Skeletal muscle satellite cell (primary cell): ENCODE measurements at regions not wholly inside any gene's neighbourhood (a gene's known extent, or its start where the extent isn't known, plus 50 kb on each side); places are given as distances from the start of the nearest gene placed in this dataset.

Experiments used
- H3K27me3 ChIP-seq: 2 replicates; pipeline ENCODE4 v1.7.0; 2013; ENCODE audit warnings: low read length; ENCODE audit not compliant: control insufficient read depth, insufficient read depth
- H3K36me3 ChIP-seq: 2 replicates; pipeline ENCODE4 v1.7.0; 2013; ENCODE audit warnings: mild to moderate bottlenecking, control low read depth, low read length; ENCODE audit not compliant: insufficient read depth
- H3K4me1 ChIP-seq: 2 replicates; pipeline ENCODE4 v1.7.0; 2013; ENCODE audit warnings: low read length; ENCODE audit not compliant: control insufficient read depth, insufficient read depth
- H3K4me2 ChIP-seq: 2 replicates; pipeline ENCODE4 v1.7.0; 2013; ENCODE audit warnings: mild to moderate bottlenecking, low read length
- H3K4me3 ChIP-seq: 2 replicates; pipeline ENCODE4 v1.7.0; 2013; ENCODE audit warnings: low read length
- H3K9ac ChIP-seq: 2 replicates; pipeline ENCODE4 v1.7.0; 2013; ENCODE audit warnings: mild to moderate bottlenecking, low read depth, low read length, moderate library complexity
- H3K9me3 ChIP-seq: replicated peaks from 2 replicates; pipeline ENCODE4 v1.7.0; 2013; ENCODE audit warnings: mild to moderate bottlenecking, control low read depth, low read length

DNA sequence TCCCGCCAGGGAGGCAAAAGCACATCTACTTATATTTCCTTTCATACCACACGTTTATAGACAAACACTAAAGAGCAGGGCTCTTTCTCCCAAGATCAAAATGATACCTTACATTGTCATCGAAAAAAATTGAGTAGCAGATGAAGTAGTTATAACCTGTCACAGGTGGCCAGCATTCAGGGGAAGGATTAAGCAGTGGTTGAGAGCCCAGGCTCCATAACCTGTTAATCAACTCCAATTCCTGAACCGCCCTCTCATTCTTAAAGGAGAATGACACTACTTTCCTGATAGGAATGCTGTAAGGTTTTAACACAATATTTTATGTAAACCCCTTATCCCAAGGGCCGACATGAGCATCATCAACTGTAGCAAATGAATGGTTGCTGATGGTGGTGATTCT, 268.9 kb upstream of the KCNIP4 start:
- Histone ChIP-seq H3K9me3 (no peaks in the 10 kb centered on the region), H3K4me3 (no peak overlapping the region), H3K4me1 (no peaks in the 10 kb centered on the region), H3K27me3 (peaks cover 30% of the 10 kb centered on the region), H3K9ac (no peak overlapping the region), H3K36me3 (no peaks in the 10 kb centered on the region), H3K4me2 (no peak overlapping the region)

DNA sequence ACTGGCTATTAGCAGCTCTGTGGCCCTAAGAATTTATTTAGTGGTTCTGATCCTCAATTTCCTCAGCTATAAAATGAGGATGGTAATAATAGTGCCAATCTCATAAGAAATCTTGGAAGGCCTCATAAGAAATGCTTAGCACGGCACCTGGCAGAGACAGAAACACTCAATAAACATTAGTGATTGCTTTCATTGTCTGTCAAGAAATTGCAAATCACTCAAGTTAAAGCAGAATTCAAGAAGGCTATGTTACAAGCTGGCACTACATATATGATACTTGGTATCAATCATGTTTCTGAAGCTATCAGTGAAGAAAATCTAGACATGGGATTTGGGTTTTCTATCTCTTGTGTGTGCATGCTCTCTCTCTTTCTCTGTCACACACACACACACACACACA, 267.7 kb upstream of the KCNIP4 start:
- Histone ChIP-seq H3K4me3 (no peak overlapping the region), H3K27me3 (peaks cover 32% of the 10 kb centered on the region), H3K9me3 (no peaks in the 10 kb centered on the region), H3K36me3 (no peaks in the 10 kb centered on the region), H3K4me1 (no peaks in the 10 kb centered on the region), H3K4me2 (no peak overlapping the region), H3K9ac (no peak overlapping the region)

DNA sequence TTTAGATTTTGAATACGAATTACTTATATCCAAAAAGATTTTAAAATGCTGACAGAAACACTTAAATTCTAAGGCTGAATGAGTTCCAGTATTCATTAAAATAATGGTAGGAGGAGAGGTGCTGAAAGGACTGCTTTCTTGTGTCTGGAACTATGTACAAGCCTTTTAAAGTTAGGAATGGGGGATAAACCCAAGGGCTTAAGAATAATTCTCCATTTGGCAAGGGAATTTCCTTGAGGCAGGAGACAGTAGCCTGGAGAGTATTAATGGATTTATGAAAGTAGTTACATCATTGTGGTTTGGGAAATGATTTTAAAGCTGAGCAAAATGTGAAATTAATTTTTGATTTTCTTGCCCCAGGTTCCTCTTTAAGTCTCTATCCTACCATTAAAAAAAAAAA, 266.5 kb upstream of the KCNIP4 start:
- no peaks in the 10 kb centered on the region for H3K9me3 ChIP-seq
- no peak overlapping the region for H3K9ac ChIP-seq
- H3K36me3 ChIP-seq, result no peaks in the 10 kb centered on the region
- no peaks in the 10 kb centered on the region for H3K4me1 ChIP-seq
- no peak overlapping the region for H3K4me2 ChIP-seq
- peaks cover 32% of the 10 kb centered on the region for H3K27me3 ChIP-seq
- no peak overlapping the region for H3K4me3 ChIP-seq

DNA sequence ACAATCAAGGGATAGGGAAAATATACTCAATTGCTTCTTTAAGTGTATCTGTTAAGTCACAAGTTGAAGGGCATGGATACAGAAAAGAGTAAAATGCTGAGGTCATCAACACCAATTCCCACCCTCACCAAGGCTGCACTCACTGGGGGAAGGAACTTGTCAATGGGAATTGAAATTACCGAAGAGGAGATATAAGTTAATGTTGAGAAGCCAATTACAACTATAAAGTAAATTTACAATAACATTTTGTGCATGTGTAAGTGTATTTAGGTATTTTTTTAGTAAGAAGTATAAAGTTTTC, 255.1 kb upstream of the KCNIP4 start:
- Histone ChIP-seq H3K4me1 (no peaks in the 10 kb centered on the region), H3K27me3 (peaks cover 13% of the 10 kb centered on the region), H3K4me2 (no peak overlapping the region), H3K4me3 (no peak overlapping the region), H3K36me3 (no peaks in the 10 kb centered on the region), H3K9me3 (no peaks in the 10 kb centered on the region), H3K9ac (no peak overlapping the region)

DNA sequence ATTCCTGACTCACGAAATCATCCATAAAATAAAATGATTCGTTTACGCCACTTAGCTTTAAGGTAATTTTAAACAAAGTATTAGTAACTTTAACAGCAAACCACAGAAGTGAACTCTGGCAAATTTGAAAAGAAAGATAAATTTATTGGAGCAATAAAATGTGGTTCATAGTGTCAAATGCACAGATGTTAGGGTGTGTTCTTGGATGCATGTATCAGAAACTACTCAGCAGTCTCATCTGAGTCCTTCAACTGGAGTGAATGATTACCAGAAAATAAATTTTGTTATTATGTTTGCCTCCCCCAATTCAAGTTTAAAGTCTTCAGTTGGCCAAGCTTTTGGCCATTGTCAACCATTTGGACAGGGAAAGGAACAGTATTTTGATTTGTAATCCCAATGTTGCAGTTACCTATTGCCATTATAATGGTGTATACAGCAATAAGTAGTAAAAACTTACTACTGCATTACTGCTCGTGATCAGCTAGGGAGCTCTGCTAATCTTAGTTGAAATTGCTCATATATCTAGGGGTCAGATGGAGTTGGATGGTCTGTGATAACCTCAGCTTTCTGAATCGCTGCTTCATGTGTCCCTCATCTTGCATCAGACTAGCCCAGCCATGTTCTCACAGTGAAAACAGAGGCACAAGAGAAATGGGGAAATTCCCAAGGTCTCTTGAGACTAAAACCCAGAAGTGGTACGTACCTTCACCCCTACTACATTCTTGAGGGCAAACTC, 254.6 kb upstream of the KCNIP4 start:
- Histone ChIP-seq H3K4me1 (no peaks in the 10 kb centered on the region), H3K4me3 (no peak overlapping the region), H3K9ac (no peak overlapping the region), H3K4me2 (no peak overlapping the region), H3K36me3 (no peaks in the 10 kb centered on the region), H3K27me3 (peaks cover 13% of the 10 kb centered on the region), H3K9me3 (no peaks in the 10 kb centered on the region)

DNA sequence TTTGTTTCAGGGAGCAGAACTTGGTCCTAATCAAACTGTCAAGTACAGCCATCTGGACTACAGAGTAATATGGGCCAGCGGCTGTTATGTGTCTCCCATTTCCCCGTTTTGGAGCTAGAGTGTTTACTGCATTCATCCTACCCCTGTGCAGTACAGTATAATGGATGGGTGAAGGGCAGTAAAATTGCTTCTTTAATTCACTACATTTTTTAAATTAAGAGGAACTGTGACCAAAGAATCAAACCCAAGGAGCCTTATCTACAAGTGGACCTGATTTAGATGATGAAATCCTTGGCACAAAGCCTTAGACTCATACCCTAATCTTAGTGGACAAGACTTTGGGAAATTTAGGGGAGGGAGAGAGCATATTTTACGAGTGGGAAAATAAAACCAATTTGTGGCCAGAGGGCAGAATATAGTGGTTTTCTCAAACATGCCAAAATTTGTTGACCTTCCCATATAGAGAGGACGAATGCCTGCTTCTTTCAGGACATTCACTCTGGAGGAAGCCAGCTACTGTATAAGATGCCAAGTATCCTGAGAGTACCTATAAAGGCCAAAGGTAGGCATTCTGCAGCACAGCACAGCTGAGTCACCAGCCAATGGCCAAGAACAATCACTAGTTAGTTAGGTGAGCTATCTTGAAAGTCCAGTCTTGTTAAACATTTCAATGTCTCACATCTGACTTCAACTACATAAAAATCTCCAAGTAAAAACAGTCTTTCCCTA, 253.8 kb upstream of the KCNIP4 start:
- Histone ChIP-seq H3K9ac (no peak overlapping the region), H3K4me2 (no peak overlapping the region), H3K9me3 (no peaks in the 10 kb centered on the region), H3K4me3 (no peak overlapping the region), H3K4me1 (no peaks in the 10 kb centered on the region), H3K36me3 (no peaks in the 10 kb centered on the region), H3K27me3 (peaks cover 13% of the 10 kb centered on the region)

DNA sequence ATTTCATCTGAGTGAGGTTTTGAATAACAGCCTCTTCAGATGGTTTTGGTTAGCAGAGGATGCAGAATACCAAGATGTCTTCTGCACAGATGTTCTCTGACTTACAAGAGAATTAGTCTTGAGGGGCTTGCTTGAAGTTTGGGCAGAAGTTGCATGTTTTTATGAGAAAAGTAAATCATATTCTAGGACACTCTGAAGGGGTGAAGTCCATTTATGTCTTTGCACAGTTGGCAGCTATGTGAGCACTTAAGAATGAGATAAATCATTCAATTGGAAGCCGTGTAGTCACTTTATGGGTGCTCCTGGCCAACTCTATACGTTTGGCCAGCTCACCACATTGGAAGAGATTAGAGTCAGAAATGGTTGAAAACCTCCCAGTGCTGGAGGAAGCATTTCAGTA, 252.7 kb upstream of the KCNIP4 start:
- Histone ChIP-seq H3K9me3 (no peaks in the 10 kb centered on the region), H3K4me1 (no peaks in the 10 kb centered on the region), H3K4me3 (no peak overlapping the region), H3K4me2 (no peak overlapping the region), H3K36me3 (no peaks in the 10 kb centered on the region), H3K27me3 (peaks cover 13% of the 10 kb centered on the region), H3K9ac (no peak overlapping the region)

DNA sequence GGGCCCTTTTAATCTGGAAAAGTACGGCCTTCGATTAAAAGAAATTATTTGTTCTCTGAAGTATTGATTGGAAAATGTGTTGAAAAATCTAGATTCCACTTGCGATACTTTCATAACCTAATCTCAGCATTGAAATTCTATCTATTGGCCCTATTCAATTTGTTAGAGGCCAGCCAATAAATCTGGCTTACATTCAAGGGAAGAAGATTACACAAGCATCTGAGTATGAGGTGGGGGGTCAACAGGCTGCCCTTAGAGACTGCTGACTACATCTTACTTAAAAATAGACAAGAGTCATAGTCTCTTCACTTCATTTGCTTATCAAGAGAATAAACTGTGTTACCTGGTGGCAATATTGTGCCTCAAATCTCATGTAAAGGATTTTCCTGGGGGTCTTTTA, 248.0 kb upstream of the KCNIP4 start:
- Histone ChIP-seq H3K9me3 (no peaks in the 10 kb centered on the region), H3K36me3 (no peaks in the 10 kb centered on the region), H3K4me3 (no peak overlapping the region), H3K27me3 (peaks cover 6% of the 10 kb centered on the region), H3K9ac (no peak overlapping the region), H3K4me1 (peaks cover 1% of the 10 kb centered on the region), H3K4me2 (no peak overlapping the region)

DNA sequence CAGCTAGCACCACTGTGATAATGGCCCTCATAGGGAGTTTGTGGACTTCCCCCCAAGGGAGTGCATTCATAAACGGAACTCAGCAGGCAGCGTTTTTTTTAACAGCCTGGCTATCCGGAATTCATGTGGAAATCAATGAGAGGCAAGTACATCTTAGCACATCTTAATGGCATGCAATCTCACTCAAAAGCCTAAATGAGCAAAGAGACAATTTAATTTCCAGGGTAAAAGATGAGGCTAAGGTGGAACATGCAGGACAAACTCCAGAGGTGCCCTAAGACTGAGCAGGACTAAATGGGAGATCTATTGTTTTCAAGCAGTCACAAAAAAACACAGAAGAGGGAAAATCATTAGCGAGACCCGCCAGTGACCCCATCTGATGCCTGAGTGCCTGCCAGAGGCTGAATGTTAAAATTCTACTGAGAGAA, 243.5 kb upstream of the KCNIP4 start:
- H3K4me1 ChIP-seq, result peaks cover 15% of the 10 kb centered on the region
- no peak overlapping the region for H3K4me2 ChIP-seq
- no peak overlapping the region for H3K4me3 ChIP-seq
- no peaks in the 10 kb centered on the region for H3K27me3 ChIP-seq
- H3K9ac ChIP-seq, result no peak overlapping the region
- no peaks in the 10 kb centered on the region for H3K9me3 ChIP-seq
- H3K36me3 ChIP-seq, result no peaks in the 10 kb centered on the region

DNA sequence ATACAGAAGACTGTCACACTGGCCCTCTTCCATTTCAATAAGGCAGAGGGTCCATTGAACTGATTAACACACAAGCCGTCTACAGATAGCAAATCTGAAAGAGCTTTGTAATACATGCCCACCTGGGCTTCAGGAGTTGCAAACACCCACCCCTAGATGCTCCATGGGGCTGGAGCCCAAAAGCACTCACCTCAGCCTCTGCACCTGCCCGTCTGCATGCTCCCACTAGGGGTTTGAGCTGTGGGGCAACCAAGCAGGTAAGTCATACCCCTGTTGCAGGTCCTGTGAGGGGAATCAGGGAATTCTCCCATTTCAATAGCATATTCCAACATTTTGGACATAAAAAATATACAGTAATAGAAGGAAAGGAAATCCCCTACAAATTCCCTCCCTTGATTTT, 243.0 kb upstream of the KCNIP4 start:
- Histone ChIP-seq H3K27me3 (no peaks in the 10 kb centered on the region), H3K9ac (no peak overlapping the region), H3K4me2 (no peak overlapping the region), H3K4me3 (no peak overlapping the region), H3K9me3 (no peaks in the 10 kb centered on the region), H3K36me3 (no peaks in the 10 kb centered on the region), H3K4me1 (peaks cover 15% of the 10 kb centered on the region)

DNA sequence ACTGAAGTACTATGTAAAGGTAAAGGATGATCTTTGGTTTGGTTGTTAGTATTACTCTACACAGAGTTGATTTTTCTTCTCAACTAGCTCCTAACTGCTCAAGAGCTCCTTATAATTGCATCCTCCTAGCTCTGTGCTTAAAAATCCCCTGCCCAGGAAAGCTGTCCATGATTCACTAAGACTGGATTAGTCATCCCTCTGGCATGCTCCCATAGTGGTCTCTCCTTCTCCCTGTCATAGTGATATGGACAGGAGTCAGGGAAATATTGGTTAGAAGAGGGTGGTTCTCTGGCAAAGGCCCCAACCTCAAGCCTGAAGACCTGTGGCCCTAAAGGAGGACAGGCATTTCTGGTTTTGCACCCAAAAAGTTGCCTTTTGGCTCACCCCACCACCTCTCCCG, 242.3 kb upstream of the KCNIP4 start:
- Histone ChIP-seq H3K4me3 (no peak overlapping the region), H3K27me3 (no peaks in the 10 kb centered on the region), H3K4me2 (no peak overlapping the region), H3K36me3 (no peaks in the 10 kb centered on the region), H3K9ac (no peak overlapping the region), H3K4me1 (peaks cover 15% of the 10 kb centered on the region), H3K9me3 (no peaks in the 10 kb centered on the region)

DNA sequence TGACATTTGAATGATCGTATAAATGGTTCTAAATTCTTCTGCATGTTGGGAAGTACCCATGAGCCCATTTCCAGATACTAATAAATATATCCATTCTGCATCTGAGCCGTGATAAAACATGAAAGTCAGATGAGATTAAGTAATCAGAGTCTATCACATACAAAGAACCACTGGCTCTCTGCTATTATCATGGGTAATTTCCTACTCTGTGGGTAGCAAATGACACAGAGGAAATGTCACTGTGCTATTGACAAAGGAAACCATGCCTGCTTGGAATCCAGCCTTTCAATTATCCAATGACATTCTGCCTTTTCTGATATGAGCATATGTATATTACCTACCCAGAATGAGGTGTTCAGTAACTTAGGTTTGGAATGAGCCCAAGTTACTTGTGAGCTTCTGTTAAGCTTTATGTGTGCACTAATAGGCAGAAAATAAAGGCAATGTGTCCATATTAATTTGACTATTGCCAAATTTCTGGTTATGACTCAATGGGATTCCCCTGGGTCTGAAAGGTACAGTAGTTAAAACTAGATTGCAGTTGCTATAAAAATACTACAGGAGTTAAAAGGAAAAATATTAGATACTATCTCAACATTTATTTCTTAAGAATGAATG, 238.7 kb upstream of the KCNIP4 start:
- H3K4me3 ChIP-seq, result no peak overlapping the region
- no peaks in the 10 kb centered on the region for H3K9me3 ChIP-seq
- H3K9ac ChIP-seq, result no peak overlapping the region
- H3K4me1 ChIP-seq, result peaks cover 15% of the 10 kb centered on the region
- no peaks in the 10 kb centered on the region for H3K36me3 ChIP-seq
- H3K4me2 ChIP-seq, result no peak overlapping the region
- no peaks in the 10 kb centered on the region for H3K27me3 ChIP-seq
